HepG2 (cell line): ENCODE measurements at regions not wholly inside any gene's neighbourhood (a gene's known extent, or its start where the extent isn't known, plus 50 kb on each side); places are given as distances from the start of the nearest gene placed in this dataset.

ENCODE experiments used
- CHD2 ChIP-seq: IDR thresholded peaks from 2 replicates; pipeline ENCODE4 v1.6.1; 2011; ENCODE audit warnings: low read depth, low read length, improper control_type of control experiment
- HOXA5 ChIP-seq: sonication (generic); formaldehyde crosslinking; IDR thresholded peaks from 2 replicates; pipeline ENCODE4 v1.4.0; 2020; ENCODE audit warnings: missing genetic modification reagents
- MAZ ChIP-seq, 2 experiments: sonication (generic) in 1 of 2; formaldehyde crosslinking in 1 of 2; IDR thresholded peaks; 2 replicates each; pipeline versions ENCODE4 v1.5.0 to v1.6.1; 2012 to 2020; ENCODE audit warnings: low read depth in 2 of 2, mild to moderate bottlenecking in 2 of 2, borderline replicate concordance in 1 of 2, improper control_type of control experiment in 1 of 2, low read length in 1 of 2, missing genetic modification reagents in 1 of 2, moderate library complexity in 1 of 2
- NFYC ChIP-seq: IDR thresholded peaks from 2 replicates; pipeline ENCODE4 v1.6.1; 2016; ENCODE audit warnings: missing genetic modification reagents, missing compliant biosample characterization
- POLR2AphosphoS5 ChIP-seq: IDR thresholded peaks from 2 replicates; pipeline ENCODE4 v1.6.1; 2012; ENCODE audit warnings: low read depth, low read length
- SOX5 ChIP-seq: IDR thresholded peaks from 2 replicates; pipeline ENCODE4 v1.6.1; 2016; ENCODE audit warnings: borderline replicate concordance
- ZNF766 ChIP-seq: sonication (generic); formaldehyde crosslinking; IDR thresholded peaks from 2 replicates; pipeline ENCODE4 v1.5.0; 2020; ENCODE audit warnings: missing genetic modification reagents, borderline replicate concordance
- ZNF790 ChIP-seq: sonication (generic); formaldehyde crosslinking; IDR thresholded peaks from 2 replicates; pipeline ENCODE4 v1.8.0; 2022; ENCODE audit warnings: missing genetic modification reagents, mild to moderate bottlenecking, borderline replicate concordance
- TF ChIP-seq, protein P1 (sequence below): sonication (generic); formaldehyde crosslinking; IDR thresholded peaks from 2 replicates; pipeline ENCODE4 v1.5.0; 2020; ENCODE audit warnings: mild to moderate bottlenecking, missing genetic modification reagents, moderate library complexity

- no peak for TF ChIP-seq ZNF766 (CRISPR knock-in tag)
- TF ChIP-seq MAZ (IDR thresholded peaks at IDR 0.05; ENCODE audit: borderline replicate concordance, low read depth, low read length), result no peak
- no peak for TF ChIP-seq MAZ (CRISPR knock-in tag; IDR thresholded peaks at IDR 0.05; ENCODE audit: low read depth)
- no peak for TF ChIP-seq CHD2
- TF ChIP-seq POLR2AphosphoS5, result no peak
- TF ChIP-seq SOX5, result no peak
- no peak for TF ChIP-seq HOXA5 (CRISPR knock-in tag)
- TF ChIP-seq NFYC (CRISPR knock-in tag), result no peak
- TF ChIP-seq, protein P1, sequence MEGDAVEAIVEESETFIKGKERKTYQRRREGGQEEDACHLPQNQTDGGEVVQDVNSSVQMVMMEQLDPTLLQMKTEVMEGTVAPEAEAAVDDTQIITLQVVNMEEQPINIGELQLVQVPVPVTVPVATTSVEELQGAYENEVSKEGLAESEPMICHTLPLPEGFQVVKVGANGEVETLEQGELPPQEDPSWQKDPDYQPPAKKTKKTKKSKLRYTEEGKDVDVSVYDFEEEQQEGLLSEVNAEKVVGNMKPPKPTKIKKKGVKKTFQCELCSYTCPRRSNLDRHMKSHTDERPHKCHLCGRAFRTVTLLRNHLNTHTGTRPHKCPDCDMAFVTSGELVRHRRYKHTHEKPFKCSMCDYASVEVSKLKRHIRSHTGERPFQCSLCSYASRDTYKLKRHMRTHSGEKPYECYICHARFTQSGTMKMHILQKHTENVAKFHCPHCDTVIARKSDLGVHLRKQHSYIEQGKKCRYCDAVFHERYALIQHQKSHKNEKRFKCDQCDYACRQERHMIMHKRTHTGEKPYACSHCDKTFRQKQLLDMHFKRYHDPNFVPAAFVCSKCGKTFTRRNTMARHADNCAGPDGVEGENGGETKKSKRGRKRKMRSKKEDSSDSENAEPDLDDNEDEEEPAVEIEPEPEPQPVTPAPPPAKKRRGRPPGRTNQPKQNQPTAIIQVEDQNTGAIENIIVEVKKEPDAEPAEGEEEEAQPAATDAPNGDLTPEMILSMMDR (CRISPR knock-in tag), result no peak
- TF ChIP-seq ZNF790 (CRISPR knock-in tag), result no peak
Measured at GRCh38 chr5:133751421-133751820, 139.1 kb upstream of the FSTL4 start.
